ENCODE measurements at regions not wholly inside any gene's neighbourhood (a gene's known extent, or its start where the extent isn't known, plus 50 kb on each side); places are given as distances from the start of the nearest gene placed in this dataset.

DNA sequence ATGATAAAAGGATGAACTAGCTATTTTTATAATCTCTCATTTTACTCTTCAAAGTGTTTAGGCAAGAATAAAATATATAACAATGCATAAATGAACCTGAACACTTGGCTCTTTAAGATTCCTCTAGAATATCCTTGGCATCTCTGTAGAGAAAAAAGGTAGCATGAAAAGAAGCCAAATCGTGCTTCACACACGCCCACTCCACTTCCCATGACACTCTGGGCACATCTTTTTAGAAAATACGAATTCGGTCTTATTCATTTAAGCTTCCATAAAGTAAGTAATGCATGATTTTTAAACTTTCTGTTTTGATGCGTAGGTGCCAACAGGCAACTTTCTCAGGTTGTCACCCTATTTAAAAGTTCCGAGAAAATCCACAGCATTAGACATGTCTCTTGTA is 73.6 kb upstream of the SORBS2 start:
- H3K27ac Mint-ChIP-seq: no peak overlapping the region
- peaks cover 3% of the 10 kb centered on the region for H3K9me3 Mint-ChIP-seq
- no peak overlapping the region for H3K4me3 Mint-ChIP-seq
- DNase-seq (ENCODE audit: low spot score in 2 of 2) (no peak), ATAC-seq (no peak)
- H3K4me1 Mint-ChIP-seq: no peaks in the 10 kb centered on the region
- no peaks in the 10 kb centered on the region for H3K36me3 Mint-ChIP-seq

DNA sequence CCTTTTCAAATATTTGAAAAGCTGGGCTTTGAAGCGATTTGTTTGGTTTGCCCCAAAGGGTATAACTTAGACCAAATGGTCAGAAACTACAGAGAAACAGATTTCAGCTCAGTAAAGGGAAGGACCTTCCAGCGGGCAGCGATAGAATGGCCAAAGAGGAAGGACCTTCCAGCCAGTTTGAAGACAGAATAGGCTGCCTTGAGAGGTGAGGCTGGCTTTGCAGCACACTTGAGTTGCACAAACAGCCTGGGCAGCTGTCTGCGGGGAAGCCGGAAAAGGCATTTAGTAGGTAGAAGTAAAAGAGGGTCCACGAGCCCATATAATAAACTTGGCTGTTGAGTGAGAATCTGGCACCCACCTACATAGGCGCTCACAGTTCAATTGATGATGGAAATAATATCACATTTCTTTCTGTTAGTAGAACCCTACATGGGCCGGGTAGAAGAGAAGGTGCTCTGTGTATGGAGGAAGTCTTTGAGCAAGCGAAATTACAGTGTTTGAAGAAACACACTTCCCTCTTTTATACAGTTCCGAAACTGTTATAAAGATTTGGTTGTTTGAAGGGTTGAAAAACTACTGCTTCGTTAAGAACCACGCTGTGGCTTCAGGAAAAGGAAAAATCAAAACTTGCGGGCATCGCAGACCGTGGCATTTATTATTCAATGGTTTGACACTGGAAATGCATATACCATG is 75.0 kb upstream of the SORBS2 start:
- Mint-ChIP-seq H3K27ac (no peak overlapping the region), H3K36me3 (no peaks in the 10 kb centered on the region), H3K4me3 (no peak overlapping the region), H3K4me1 (no peaks in the 10 kb centered on the region), H3K9me3 (peaks cover 3% of the 10 kb centered on the region)
- no peak for DNase-seq (ENCODE audit: low spot score in 2 of 2)
- no peak for ATAC-seq

DNA sequence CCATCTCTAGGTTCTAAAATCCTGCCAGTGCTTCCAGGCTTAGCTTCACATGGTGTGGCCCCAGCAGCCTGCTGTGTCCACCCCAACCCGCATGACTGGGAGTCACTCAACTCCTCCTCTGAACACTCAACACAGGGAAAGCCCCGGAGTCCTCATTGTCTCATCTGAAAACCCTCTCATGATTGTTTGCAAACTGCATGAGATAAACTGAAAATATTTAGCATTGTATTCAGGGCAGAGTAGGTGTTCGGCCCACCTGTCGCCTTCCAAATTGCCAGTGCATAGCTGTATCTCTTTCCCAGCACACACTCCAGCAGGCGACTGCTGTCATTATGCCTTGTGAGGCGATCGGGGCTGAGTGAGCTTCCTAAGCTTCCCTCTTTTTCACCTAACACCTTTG is 76.7 kb upstream of the SORBS2 start:
- DNase-seq (ENCODE audit: low spot score in 2 of 2): no peak
- Mint-ChIP-seq H3K27ac (no peak overlapping the region), H3K36me3 (no peaks in the 10 kb centered on the region), H3K9me3 (peaks cover 3% of the 10 kb centered on the region), H3K4me1 (no peaks in the 10 kb centered on the region), H3K4me3 (no peak overlapping the region)
- ATAC-seq: no peak

DNA sequence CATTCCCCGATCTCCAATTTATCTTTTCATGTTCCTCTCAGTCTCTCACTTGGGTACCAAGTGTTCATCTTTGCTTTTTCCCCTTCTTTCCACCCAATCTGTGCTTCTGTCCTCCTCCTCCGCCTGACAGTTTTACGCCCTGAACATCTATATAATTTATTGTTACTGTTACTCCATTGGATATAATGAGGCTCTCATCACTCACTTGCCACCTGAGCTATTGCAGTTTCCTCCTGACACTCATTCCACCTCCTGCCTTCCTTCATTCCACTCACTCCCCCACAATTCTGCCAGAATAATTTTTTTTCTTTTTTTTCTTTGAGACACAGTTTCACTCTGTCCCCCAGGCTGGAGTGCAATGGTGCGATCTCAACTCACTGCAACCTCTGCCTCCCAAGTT is 77.6 kb upstream of the SORBS2 start:
- DNase-seq (ENCODE audit: low spot score in 2 of 2) (no peak), ATAC-seq (no peak)
- Mint-ChIP-seq H3K27ac (no peak overlapping the region), H3K4me3 (no peak overlapping the region), H3K36me3 (no peaks in the 10 kb centered on the region), H3K4me1 (no peaks in the 10 kb centered on the region), H3K9me3 (peaks cover 3% of the 10 kb centered on the region)

DNA sequence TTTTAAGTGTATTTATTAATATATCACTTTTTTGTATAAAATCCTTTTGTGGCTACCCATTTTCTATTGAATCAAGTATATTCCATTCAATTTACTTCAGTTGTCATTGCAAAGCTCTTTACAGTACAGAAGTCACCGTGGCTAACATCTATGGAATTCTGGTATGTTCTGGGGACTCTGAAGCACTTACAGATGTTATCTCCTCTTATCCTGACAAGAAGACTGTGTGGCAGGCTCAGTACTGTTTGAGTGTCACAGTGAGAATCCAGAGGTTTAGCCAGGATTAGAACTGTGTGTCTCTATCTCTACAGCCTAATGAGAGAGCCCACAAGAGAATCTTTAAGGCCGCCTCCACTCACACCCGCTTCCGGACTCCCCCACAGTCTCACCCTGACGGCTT is 78.2 kb upstream of the SORBS2 start:
- DNase-seq (ENCODE audit: low spot score in 2 of 2): no peak
- Mint-ChIP-seq H3K27ac (no peak overlapping the region), H3K36me3 (no peaks in the 10 kb centered on the region), H3K4me1 (no peaks in the 10 kb centered on the region), H3K9me3 (peaks cover 3% of the 10 kb centered on the region), H3K4me3 (no peak overlapping the region)
- ATAC-seq: no peak

DNA sequence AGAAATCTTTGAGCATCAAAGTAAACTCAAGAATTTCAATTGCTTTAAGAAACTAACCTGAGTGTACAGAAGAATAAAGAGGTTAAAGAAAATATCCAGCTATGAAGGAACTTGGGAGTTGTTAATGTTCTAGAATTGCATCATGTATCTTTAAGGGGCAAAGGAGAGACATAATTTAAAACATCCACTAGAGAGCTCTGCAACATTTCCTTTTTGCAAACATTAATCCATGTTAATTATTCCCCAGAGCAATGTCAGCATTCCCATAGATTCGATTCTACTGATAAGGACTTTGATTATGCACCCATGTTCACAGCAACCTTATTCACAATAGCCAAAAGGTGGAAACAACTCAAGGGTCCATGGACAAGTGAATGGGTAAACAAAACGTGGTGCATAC is 80.2 kb upstream of the SORBS2 start:
- Mint-ChIP-seq H3K27ac (no peak overlapping the region), H3K9me3 (peaks cover 3% of the 10 kb centered on the region), H3K4me1 (no peaks in the 10 kb centered on the region), H3K4me3 (no peak overlapping the region), H3K36me3 (no peaks in the 10 kb centered on the region)
- DNase-seq (ENCODE audit: low spot score in 2 of 2) (no peak), ATAC-seq (no peak)

DNA sequence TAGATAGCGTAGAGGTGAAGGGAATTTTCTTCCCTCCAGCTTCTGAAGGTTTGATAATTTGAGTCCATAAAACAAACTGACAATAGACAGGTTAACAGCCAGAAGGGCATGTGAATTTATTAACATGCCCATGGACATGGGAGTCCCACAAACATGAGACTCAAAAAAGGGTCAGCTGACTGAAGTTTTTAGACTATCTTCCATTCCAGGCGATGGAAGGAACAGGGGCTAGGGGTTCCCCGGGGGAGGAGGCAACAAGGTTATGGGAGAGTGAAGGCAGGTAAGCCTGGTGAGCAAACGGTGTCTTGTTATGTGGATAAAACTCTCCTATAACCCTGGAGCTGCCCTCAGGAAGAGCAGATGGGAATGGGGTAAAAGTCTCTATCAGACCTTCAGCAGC is 81.5 kb upstream of the SORBS2 start:
- no peaks in the 10 kb centered on the region for H3K36me3 Mint-ChIP-seq
- no peaks in the 10 kb centered on the region for H3K9me3 Mint-ChIP-seq
- no peaks in the 10 kb centered on the region for H3K4me1 Mint-ChIP-seq
- H3K4me3 Mint-ChIP-seq: no peak overlapping the region
- no peak for ATAC-seq
- no peak overlapping the region for H3K27ac Mint-ChIP-seq
- DNase-seq (ENCODE audit: low spot score in 2 of 2): no peak

DNA sequence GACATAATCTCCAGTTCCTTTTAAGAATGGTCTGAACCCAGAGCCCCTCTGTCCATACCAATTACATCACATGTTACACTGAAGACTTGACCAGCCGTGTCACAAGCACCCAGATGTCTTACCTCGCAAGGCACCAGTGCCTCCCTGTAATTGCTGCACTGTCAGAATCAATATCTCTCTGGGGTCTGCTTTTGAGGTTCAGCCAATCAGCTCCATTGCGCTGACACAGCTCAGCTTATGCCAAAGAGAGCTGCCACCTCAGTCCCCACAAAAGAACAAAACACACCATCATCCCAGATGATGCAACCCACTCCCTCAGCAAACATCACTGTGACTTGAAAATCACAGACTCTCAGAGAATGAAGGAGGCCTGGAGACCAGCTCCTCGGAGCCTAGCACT is 82.5 kb upstream of the SORBS2 start:
- ATAC-seq (no peak), DNase-seq (ENCODE audit: low spot score in 2 of 2) (no peak)
- H3K4me1 Mint-ChIP-seq: no peaks in the 10 kb centered on the region
- H3K27ac Mint-ChIP-seq: no peak overlapping the region
- no peaks in the 10 kb centered on the region for H3K36me3 Mint-ChIP-seq
- H3K9me3 Mint-ChIP-seq: no peaks in the 10 kb centered on the region
- no peak overlapping the region for H3K4me3 Mint-ChIP-seq

DNA sequence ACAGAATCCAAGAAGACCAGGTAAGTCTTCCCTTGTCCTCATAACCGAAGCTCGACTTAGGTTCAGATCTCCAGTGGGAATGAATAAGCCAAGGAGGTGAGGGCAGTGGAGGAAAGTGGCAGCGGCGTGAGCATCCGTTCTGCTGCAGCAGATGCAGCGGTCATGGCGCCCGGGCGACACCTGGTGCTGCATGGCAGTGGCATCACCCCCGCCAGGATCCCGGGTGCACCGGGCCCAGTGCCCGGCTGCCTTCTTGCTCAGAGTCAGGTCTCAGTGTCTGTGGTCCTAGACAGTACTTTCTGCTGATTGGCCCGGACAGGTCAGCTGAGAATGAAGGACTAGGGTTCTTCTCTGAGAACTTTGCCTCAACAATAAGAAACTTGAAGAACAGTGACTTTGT is 83.4 kb upstream of the SORBS2 start:
- no peak for DNase-seq (ENCODE audit: low spot score in 2 of 2)
- ATAC-seq: no peak
- H3K27ac Mint-ChIP-seq: no peak overlapping the region
- H3K9me3 Mint-ChIP-seq: no peaks in the 10 kb centered on the region
- no peak overlapping the region for H3K4me3 Mint-ChIP-seq
- H3K36me3 Mint-ChIP-seq: no peaks in the 10 kb centered on the region
- H3K4me1 Mint-ChIP-seq: no peaks in the 10 kb centered on the region

DNA sequence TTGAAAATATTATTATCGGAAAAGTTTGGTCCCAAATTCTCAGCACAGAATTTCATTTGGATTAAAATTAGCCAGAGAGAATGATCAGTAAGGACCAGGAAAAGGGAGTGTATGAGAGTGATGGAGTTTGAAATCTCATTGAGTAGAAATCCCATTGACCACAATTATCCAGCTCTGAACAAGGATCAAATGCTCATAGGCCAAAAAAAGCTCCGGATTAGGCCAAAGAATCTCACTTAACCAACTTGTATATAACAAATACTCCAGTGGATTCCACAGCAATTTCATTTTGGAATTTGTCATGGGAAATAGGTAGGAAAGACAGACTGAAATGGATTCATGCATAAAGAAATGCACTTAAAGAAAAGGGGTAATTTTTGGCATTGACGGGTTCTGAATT is 83.9 kb upstream of the SORBS2 start:
- ATAC-seq: no peak
- no peaks in the 10 kb centered on the region for H3K36me3 Mint-ChIP-seq

DNA sequence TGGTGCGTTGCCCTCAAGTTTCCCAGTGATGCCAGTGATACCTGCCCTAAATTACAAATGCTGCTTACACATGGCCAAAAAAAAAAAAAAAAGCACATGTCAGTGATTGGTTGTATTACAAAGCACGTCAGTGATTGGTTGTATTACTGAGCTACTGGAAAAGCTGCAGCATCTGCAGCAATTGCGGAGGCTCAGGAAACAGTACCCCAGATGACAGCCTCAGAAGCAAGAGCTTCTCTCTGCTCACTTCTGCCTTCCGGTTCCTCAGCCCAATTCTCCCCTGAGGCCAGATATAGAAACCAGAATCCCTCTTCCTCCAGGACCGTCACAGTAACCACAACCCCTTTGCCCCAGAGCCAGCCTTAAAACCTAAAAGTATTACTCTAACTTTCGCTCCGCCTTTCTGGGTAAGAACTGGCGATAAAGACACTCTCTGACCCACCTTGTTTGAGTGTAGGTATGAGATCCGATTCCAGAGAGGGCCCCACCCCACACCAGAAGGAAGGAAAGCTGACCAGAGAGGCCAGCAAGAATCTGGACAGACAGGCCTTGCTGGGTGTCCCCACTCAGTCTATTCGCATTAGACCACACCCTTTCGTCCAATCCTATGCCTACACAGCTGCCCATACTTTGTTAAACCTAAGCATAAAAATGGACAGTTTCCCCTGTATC is 85.0 kb upstream of the SORBS2 start:
- no peak overlapping the region for H3K27ac Mint-ChIP-seq
- no peak for ATAC-seq

More for the DNA sequence above, 83.9 kb upstream of the SORBS2 start:
- no peak for DNase-seq (ENCODE audit: low spot score in 2 of 2)
- Mint-ChIP-seq H3K9me3 (no peaks in the 10 kb centered on the region), H3K4me1 (no peaks in the 10 kb centered on the region), H3K4me3 (no peak overlapping the region), H3K27ac (no peak overlapping the region)

DNA sequence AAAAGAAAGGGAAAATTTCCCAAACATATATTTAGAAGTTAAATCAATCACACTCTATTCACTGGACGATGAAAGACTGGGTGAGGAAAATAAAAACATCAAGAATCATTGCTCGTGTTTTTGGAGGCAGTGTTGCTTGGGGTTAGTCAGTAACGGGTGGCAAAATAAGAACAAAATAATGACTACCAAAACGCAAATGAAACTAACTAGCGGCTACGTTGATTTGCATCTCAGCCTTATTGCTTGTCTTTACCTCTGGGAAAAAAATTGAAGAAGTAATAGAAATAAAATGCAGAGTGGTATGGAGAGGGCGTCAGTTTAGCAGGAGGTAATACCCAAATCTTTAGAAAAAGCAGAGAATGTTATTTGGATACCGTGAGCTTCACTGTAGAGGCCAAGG is 86.4 kb upstream of the SORBS2 start:
- Mint-ChIP-seq H3K4me1 (no peaks in the 10 kb centered on the region), H3K36me3 (no peaks in the 10 kb centered on the region)

More for the DNA sequence above, 85.0 kb upstream of the SORBS2 start:
- DNase-seq (ENCODE audit: low spot score in 2 of 2): no peak
- Mint-ChIP-seq H3K4me1 (no peaks in the 10 kb centered on the region), H3K9me3 (no peaks in the 10 kb centered on the region), H3K4me3 (no peak overlapping the region), H3K36me3 (no peaks in the 10 kb centered on the region)

DNA sequence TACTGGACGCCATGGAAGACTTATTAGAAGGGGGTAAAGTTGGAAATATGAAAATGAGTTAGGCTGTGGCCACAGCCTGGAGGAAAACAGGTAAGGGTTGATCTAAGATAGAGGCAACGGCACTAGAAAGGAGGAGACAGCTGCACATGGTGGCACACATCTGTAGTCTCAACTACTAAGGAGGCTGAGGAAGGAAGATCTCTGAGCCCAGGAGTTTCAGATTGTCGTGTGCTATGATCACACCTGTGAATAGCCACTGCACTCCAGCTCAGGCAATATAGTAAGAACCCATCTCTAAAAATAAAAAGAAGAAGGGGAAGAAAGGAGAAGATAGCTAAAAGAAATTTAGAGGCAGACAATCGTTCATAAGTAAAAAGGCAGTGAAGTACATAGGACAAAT is 87.8 kb upstream of the SORBS2 start:
- no peak for ATAC-seq
- H3K27ac Mint-ChIP-seq: no peak overlapping the region

More for the DNA sequence above, 86.4 kb upstream of the SORBS2 start:
- no peak for ATAC-seq
- no peak for DNase-seq (ENCODE audit: low spot score in 2 of 2)
- H3K9me3 Mint-ChIP-seq: no peaks in the 10 kb centered on the region
- no peak overlapping the region for H3K27ac Mint-ChIP-seq
- H3K4me3 Mint-ChIP-seq: no peak overlapping the region

DNA sequence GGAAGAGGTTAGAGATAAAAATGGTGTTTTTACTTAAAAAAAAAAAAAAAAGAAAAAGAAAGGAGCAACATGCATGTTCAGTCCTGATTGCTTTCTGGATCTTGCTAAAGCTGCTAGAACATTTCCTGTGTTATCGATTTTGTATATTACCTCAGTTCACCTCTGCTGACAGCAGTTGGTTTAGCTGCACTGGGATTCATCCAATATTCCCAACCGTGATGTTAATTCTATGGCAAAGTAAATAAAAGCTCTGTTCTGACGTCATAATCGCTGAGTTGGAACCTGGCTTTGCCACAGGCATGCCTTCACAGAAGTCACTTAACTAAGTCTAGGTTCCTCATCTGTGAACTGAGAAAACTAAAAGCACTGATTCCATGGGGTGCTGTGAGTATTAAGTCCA is 90.7 kb upstream of the SORBS2 start:
- Mint-ChIP-seq H3K27ac (no peak overlapping the region), H3K9me3 (no peaks in the 10 kb centered on the region), H3K4me1 (no peaks in the 10 kb centered on the region), H3K36me3 (no peaks in the 10 kb centered on the region), H3K4me3 (no peak overlapping the region)
- no peak for ATAC-seq
- no peak for DNase-seq (ENCODE audit: low spot score in 2 of 2)

More for the DNA sequence above, 87.8 kb upstream of the SORBS2 start:
- DNase-seq (ENCODE audit: low spot score in 2 of 2): no peak
- no peaks in the 10 kb centered on the region for H3K36me3 Mint-ChIP-seq
- no peaks in the 10 kb centered on the region for H3K9me3 Mint-ChIP-seq
- no peak overlapping the region for H3K4me3 Mint-ChIP-seq
- no peaks in the 10 kb centered on the region for H3K4me1 Mint-ChIP-seq

DNA sequence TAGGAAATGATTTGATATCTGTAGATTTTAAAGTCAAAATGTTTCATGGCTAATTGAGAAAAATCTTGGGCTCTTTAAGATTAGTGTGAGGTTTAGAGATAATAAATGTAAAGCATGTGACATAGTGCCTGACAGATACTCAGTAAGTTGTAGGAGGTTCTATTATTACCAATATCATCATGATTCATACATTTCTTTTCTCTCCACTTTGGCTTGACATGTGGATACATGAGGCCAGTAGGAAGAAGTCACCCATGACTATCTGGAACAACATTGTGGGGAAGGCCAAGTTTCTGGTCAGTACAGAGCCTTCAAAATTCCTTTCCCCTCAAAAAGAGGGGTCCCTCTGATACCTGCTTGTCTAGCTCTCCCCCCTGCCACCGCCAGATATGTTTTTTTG is 91.2 kb upstream of the SORBS2 start:
- Mint-ChIP-seq H3K36me3 (no peaks in the 10 kb centered on the region), H3K27ac (no peak overlapping the region), H3K9me3 (no peaks in the 10 kb centered on the region), H3K4me3 (no peak overlapping the region), H3K4me1 (no peaks in the 10 kb centered on the region)
- ATAC-seq (no peak), DNase-seq (ENCODE audit: low spot score in 2 of 2) (no peak)

DNA sequence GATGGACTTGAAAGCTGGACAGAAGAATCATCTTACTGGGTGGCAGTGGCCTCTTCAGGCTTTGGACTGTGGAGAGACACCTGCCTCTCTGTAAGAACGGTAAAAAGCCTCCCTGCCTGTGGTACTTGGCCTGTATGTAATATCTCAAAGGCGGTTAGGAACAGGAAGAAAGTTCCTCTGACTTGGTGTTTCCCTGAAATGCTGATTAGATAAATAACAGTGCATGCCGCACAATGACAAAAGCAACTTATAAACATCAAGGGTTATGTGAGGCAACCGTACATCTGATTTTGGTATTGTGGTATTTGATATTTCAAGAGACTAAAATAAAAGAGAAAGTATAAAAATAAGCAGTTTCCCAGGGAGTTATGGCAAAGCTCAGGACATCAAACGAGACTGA is 92.4 kb upstream of the SORBS2 start:
- Mint-ChIP-seq H3K36me3 (no peaks in the 10 kb centered on the region), H3K9me3 (no peaks in the 10 kb centered on the region), H3K4me3 (no peak overlapping the region), H3K4me1 (no peaks in the 10 kb centered on the region), H3K27ac (no peak overlapping the region)
- DNase-seq (ENCODE audit: low spot score in 2 of 2) (no peak), ATAC-seq (no peak)
